ENCODE measurements at regions not wholly inside any gene's neighbourhood (a gene's known extent, or its start where the extent isn't known, plus 50 kb on each side); places are given as distances from the start of the nearest gene placed in this dataset.

DNA sequence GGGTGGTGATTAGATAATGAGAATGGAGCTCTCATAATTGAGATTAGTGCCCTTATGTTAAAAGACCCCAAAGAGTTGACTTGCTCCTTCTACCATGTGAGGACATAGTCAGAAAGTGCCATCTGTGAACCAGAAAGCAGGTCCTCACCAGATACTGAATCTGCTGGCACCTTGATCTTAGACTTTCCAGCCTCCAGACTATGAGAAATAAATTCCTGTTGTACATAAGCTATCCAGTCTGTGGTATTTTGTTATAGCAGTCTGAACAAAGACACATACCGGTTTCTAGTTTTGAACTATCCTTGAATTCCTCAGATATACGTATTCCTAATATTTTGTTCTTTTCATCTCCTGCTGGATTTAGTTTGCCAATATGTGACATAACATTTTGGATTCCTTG lies 228.1 kb downstream of the FZD1 start:
- no peak for TF ChIP-seq POLR2A (IDR thresholded peaks at IDR 0.05; ENCODE audit: low read depth, low read length)
- no peak for TF ChIP-seq POLR2AphosphoS5 (IDR thresholded peaks at IDR 0.05; ENCODE audit: low read depth, low read length)
- no peak for TF ChIP-seq TAF1 (IDR thresholded peaks at IDR 0.05; ENCODE audit: borderline replicate concordance, low read depth, low read length)

All from GM12892 (cell line).